ENCODE measurements at regions not wholly inside any gene's neighbourhood (a gene's known extent, or its start where the extent isn't known, plus 50 kb on each side); places are given as distances from the start of the nearest gene placed in this dataset.

- Histone ChIP-seq H3K27me3 (replicated peaks in 1 of 2; ENCODE audit: control insufficient read depth in 2 of 2, insufficient read depth in 2 of 2, low read length in 1 of 2) (no peaks in the 10 kb centered on the region), H3K4me1 (ENCODE audit: control insufficient read depth, insufficient read depth, low read length) (no peaks in the 10 kb centered on the region; the same call in 1 of the 2 replicates), H3K79me2 (ENCODE audit: control insufficient read depth, insufficient read depth, low read length) (no peaks in the 10 kb centered on the region), H4K20me1 (ENCODE audit: control insufficient read depth, insufficient read depth) (no peaks in the 10 kb centered on the region), H3K9ac (ENCODE audit: control insufficient read depth, insufficient read depth, low read length) (no peak overlapping the region), H3K36me3 (ENCODE audit: control insufficient read depth in 2 of 2, insufficient read depth in 2 of 2, low read length in 1 of 2) (no peaks in the 10 kb centered on the region), H3K4me3 (no peak overlapping the region), H3K4me2 (ENCODE audit: control insufficient read depth, insufficient read depth) (no peak overlapping the region), H2AFZ (ENCODE audit: control insufficient read depth, low read depth, low read length) (no peak overlapping the region), H3K27ac (ENCODE audit: control insufficient read depth, insufficient read depth) (no peak overlapping the region), H3K9me3 (replicated peaks; ENCODE audit: control insufficient read depth, insufficient read depth, low read length) (no peaks in the 10 kb centered on the region)
- RAD21 ChIA-PET (ENCODE audit: unreplicated experiment) = no interaction called here
- FAIRE-seq = no peak
- TF ChIP-seq, protein P1, sequence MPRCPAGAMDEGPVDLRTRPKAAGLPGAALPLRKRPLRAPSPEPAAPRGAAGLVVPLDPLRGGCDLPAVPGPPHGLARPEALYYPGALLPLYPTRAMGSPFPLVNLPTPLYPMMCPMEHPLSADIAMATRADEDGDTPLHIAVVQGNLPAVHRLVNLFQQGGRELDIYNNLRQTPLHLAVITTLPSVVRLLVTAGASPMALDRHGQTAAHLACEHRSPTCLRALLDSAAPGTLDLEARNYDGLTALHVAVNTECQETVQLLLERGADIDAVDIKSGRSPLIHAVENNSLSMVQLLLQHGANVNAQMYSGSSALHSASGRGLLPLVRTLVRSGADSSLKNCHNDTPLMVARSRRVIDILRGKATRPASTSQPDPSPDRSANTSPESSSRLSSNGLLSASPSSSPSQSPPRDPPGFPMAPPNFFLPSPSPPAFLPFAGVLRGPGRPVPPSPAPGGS (IDR thresholded peaks at IDR 0.05; ENCODE audit: borderline replicate concordance, insufficient read depth, low read depth, low read length, poor library complexity, severe bottlenecking) = no peak
- TF ChIP-seq HCFC1 (IDR thresholded peaks at IDR 0.05; ENCODE audit: low read length) (no peak), NR2F1 (conservative IDR thresholded peaks at IDR 0.05) (peak; percentile 37; the same call in 1 of the 2 replicates), CREM (IDR thresholded peaks at IDR 0.05; ENCODE audit: low read depth) (no peak)
- POLR2A ChIA-PET = no interaction called here
- no peak for ATAC-seq
- no TSS peak for BruUV-seq (replicated peaks)
- WGBS (ENCODE audit: insufficient coverage, insufficient replicate concordance, low lambda C conversion rate, missing lambda C conversion rate) = 29% methylated on average over 4 of the region's 4 CpGs
- SMC1A ChIA-PET (ENCODE audit: uncharacterized antibody, unreplicated experiment) = interaction anchor here (1.4 kb wide), 1 partner anchor 36 kb away, joined by 4 read pairs; no protein-coding TSS in a partner anchor
- CTCF ChIA-PET = interaction anchor here (0.7 to 1.6 kb wide), 2 partner anchors 12 to 246 kb away, joined by 3 read pairs; no protein-coding TSS in a partner anchor
- in situ Hi-C loops (cut with MboI) = no loop called here
- no peak for DNase-seq (ENCODE audit: low read depth, low spot score)
- intact Hi-C loops (cut with micrococcal nuclease; ENCODE audit: unreplicated experiment) = no loop called here
Observed at GRCh38 chr20:22728146-22728745, 143.9 kb upstream of the FOXA2 start.

DNA sequence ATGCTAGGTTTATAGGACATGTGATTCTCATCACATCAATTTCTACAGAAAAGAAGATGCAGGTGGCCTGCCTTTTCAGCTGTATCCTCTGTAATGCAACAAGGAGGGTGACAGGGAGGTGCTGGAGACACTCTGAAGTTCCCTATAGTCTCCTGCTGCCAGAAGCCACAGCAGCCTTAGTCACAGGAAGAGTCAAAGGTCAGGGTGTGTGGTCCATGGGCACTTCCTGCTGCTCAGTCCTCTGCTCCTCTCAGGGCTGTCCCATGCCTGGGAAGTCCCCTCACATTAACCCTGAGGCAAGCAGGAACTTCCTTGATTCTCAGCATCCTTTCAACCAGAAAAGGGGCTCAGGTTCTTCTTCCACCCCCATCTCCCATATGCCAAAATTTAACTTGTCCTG lies 144.8 kb upstream of the FOXA2 start:
- FAIRE-seq (no peak), ATAC-seq (peak; percentile 51; the same call in 2 of the 3 replicates), DNase-seq (ENCODE audit: low read depth, low spot score) (no peak)
- intact Hi-C loops (cut with micrococcal nuclease; ENCODE audit: unreplicated experiment) (no loop called here), in situ Hi-C loops (cut with MboI) (no loop called here)
- Histone ChIP-seq H2AFZ (ENCODE audit: control insufficient read depth, low read depth, low read length) (no peak overlapping the region), H3K27me3 (replicated peaks in 1 of 2; ENCODE audit: control insufficient read depth in 2 of 2, insufficient read depth in 2 of 2, low read length in 1 of 2) (no peaks in the 10 kb centered on the region), H3K9me3 (replicated peaks; ENCODE audit: control insufficient read depth, insufficient read depth, low read length) (no peaks in the 10 kb centered on the region; the same call in 2 of the 3 replicates), H3K4me3 (no peak overlapping the region), H4K20me1 (ENCODE audit: control insufficient read depth, insufficient read depth) (no peaks in the 10 kb centered on the region), H3K36me3 (ENCODE audit: control insufficient read depth in 2 of 2, insufficient read depth in 2 of 2, low read length in 1 of 2) (no peaks in the 10 kb centered on the region), H3K4me1 (ENCODE audit: control insufficient read depth, insufficient read depth, low read length) (no peaks in the 10 kb centered on the region; the same call in 1 of the 2 replicates), H3K79me2 (ENCODE audit: control insufficient read depth, insufficient read depth, low read length) (no peaks in the 10 kb centered on the region), H3K9ac (ENCODE audit: control insufficient read depth, insufficient read depth, low read length) (no peak overlapping the region), H3K27ac (ENCODE audit: control insufficient read depth, insufficient read depth) (no peak overlapping the region), H3K4me2 (ENCODE audit: control insufficient read depth, insufficient read depth) (no peak overlapping the region)
- ChIA-PET RAD21 (ENCODE audit: unreplicated experiment) (interaction anchor here (1.6 kb wide), 1 partner anchor 322 kb away, joined by 4 read pairs; no protein-coding TSS in a partner anchor), SMC1A (ENCODE audit: uncharacterized antibody, unreplicated experiment) (interaction anchor here (1.4 kb wide), 1 partner anchor 37 kb away, joined by 4 read pairs; no protein-coding TSS in a partner anchor), CTCF (interaction anchor here (0.7 to 1.8 kb wide), 4 partner anchors 13 to 506 kb away, joined by 3 to 6 read pairs (median 3); no protein-coding TSS in a partner anchor), POLR2A (no interaction called here)
- TF ChIP-seq NR2F1 (conservative IDR thresholded peaks at IDR 0.05) (peak; percentile 42; the same call in 1 of the 2 replicates), PAX8 (IDR thresholded peaks at IDR 0.05) (no peak)
- no TSS peak for BruUV-seq (replicated peaks)

All from GM12878 (cell line).